Stimulated activated CD4-positive, alpha-beta T cell treated with anti-CD3 and anti-CD28 coated beads, Interleukin-12 subunit alpha, Interleukin-12 subunit beta, amount 100 ng/mL, for 48 hours (primary cell): ENCODE measurements at regions not wholly inside any gene's neighbourhood (a gene's known extent, or its start where the extent isn't known, plus 50 kb on each side); places are given as distances from the start of the nearest gene placed in this dataset.
A peak's percentile ranks its signal among the peaks of the same experiment; 100 is the strongest.

Experiments
- DNase-seq, 3 donors: peaks; one replicate each; pipeline ENCODE4 v3.0.0-alpha.2; 2020; ENCODE audit warnings: low read depth in 2 of 3, low spot score in 1 of 3

- DNase-seq = no peak
Measured at GRCh38 chr12:65546528-65546927, 268.0 kb downstream of the MSRB3 start.

GRCh38 chr12:65556676-65557437 is 267.4 kb upstream of the HMGA2 start:
- peak; percentile 48 to 62 (median 59) for DNase-seq

- no peak for DNase-seq
Measured at GRCh38 chr12:65557438-65558181, 266.7 kb upstream of the HMGA2 start.

- DNase-seq = no peak
Measured at GRCh38 chr12:65560286-65560685, 264.0 kb upstream of the HMGA2 start.

GRCh38 chr12:65561798-65562382 is 262.4 kb upstream of the HMGA2 start:
- DNase-seq = no peak

- no peak for DNase-seq
Measured at GRCh38 chr12:65565601-65566560, 258.4 kb upstream of the HMGA2 start.

- no peak for DNase-seq
Measured at GRCh38 chr12:65566751-65567150, 257.5 kb upstream of the HMGA2 start.

- DNase-seq = no peak
Measured at GRCh38 chr12:65567820-65568219, 256.5 kb upstream of the HMGA2 start.

- no peak for DNase-seq
Measured at GRCh38 chr12:65568517-65568916, 255.8 kb upstream of the HMGA2 start.

- DNase-seq = no peak
Measured at GRCh38 chr12:65570451-65571130, 253.7 kb upstream of the HMGA2 start.

- no peak for DNase-seq
Measured at GRCh38 chr12:65574867-65575266, 249.4 kb upstream of the HMGA2 start.

GRCh38 chr12:65584016-65584415 is 240.3 kb upstream of the HMGA2 start:
- DNase-seq = no peak

- no peak for DNase-seq
Measured at GRCh38 chr12:65585648-65586602, 238.4 kb upstream of the HMGA2 start.

- DNase-seq = no peak
Measured at GRCh38 chr12:65586796-65587195, 237.5 kb upstream of the HMGA2 start.

GRCh38 chr12:65590318-65590717 is 234.0 kb upstream of the HMGA2 start:
- DNase-seq = no peak

- no peak for DNase-seq
Measured at GRCh38 chr12:65592416-65592815, 231.9 kb upstream of the HMGA2 start.

GRCh38 chr12:65593239-65593701 is 231.0 kb upstream of the HMGA2 start:
- DNase-seq = no peak

GRCh38 chr12:65594409-65594808 is 229.9 kb upstream of the HMGA2 start:
- no peak for DNase-seq

GRCh38 chr12:65595016-65595560 is 229.2 kb upstream of the HMGA2 start:
- no peak for DNase-seq
